ENCODE measurements at regions not wholly inside any gene's neighbourhood (a gene's known extent, or its start where the extent isn't known, plus 50 kb on each side); places are given as distances from the start of the nearest gene placed in this dataset.
A peak's percentile ranks its signal among the peaks of the same experiment; 100 is the strongest.

DNA sequence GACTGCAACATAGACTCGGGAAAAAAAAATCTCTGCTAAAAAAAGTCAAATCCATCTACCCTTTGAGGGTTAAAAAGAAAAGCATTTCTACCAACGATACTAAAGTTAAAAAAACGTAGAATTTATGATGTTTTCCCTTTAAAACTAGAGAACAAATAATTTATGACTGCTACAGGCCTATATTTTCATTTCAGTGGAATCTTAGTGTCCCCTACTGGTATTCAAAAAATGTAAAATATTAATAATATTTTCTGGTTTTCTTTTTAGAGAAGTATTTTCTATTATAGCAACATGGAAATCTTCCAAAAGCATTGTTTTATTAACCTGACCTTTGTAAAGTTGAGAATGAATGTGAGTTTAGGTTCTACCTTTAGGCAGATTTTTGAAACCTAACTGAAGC lies 1582.2 kb downstream of the MRPL39 start:
- TF ChIP-seq CTCF (IDR thresholded peaks at IDR 0.05; ENCODE audit: unreplicated experiment) = no peak
- peaks cover 19% of the 10 kb centered on the region for H3K9me3 Mint-ChIP-seq (ENCODE audit: low read depth)

DNA sequence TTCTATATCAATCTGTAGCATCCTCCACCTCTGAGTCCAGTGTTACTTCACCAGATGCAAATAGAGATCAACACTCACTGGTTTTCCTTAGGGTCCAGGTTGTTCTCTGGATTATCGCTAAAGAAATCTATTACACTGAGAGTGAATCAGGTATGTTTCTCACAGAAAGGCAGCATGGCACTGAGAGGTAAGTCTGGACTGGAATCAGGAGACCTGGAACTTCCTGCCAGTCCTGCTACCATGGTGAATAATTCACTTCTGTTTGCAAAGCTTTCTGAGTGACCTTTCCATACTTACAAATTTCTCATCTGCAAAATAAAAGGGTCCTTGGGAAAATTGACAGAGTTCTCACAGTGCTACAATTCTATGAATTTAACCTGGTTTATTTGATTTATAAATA lies 1583.3 kb downstream of the MRPL39 start:
- H3K4me3 Mint-ChIP-seq (ENCODE audit: low read depth) = no peak overlapping the region
- no peak overlapping the region for H3K27ac Mint-ChIP-seq
- H3K4me1 Mint-ChIP-seq (ENCODE audit: low read depth) = no peaks in the 10 kb centered on the region
- no peaks in the 10 kb centered on the region for H3K27me3 Mint-ChIP-seq
- TF ChIP-seq CTCF (IDR thresholded peaks at IDR 0.05; ENCODE audit: unreplicated experiment) = no peak
- no peak for DNase-seq (ENCODE audit: low spot score, unreplicated experiment)
- H3K9me3 Mint-ChIP-seq (ENCODE audit: low read depth) = peaks cover 30% of the 10 kb centered on the region
- no peaks in the 10 kb centered on the region for H3K36me3 Mint-ChIP-seq (ENCODE audit: insufficient read depth)

More for the DNA sequence above, 1582.2 kb downstream of the MRPL39 start:
- H3K36me3 Mint-ChIP-seq (ENCODE audit: insufficient read depth) = no peaks in the 10 kb centered on the region
- no peaks in the 10 kb centered on the region for H3K27me3 Mint-ChIP-seq
- H3K4me3 Mint-ChIP-seq (ENCODE audit: low read depth) = no peak overlapping the region
- DNase-seq (ENCODE audit: low spot score, unreplicated experiment) = no peak
- no peak overlapping the region for H3K27ac Mint-ChIP-seq
- no peaks in the 10 kb centered on the region for H3K4me1 Mint-ChIP-seq (ENCODE audit: low read depth)

- no peaks in the 10 kb centered on the region for H3K36me3 Mint-ChIP-seq (ENCODE audit: insufficient read depth)
- H3K27ac Mint-ChIP-seq = no peak overlapping the region
- TF ChIP-seq CTCF (IDR thresholded peaks at IDR 0.05; ENCODE audit: unreplicated experiment) = no peak
- DNase-seq (ENCODE audit: low spot score, unreplicated experiment) = no peak
- peaks cover 30% of the 10 kb centered on the region for H3K9me3 Mint-ChIP-seq (ENCODE audit: low read depth)
- H3K4me1 Mint-ChIP-seq (ENCODE audit: low read depth) = no peaks in the 10 kb centered on the region
- no peaks in the 10 kb centered on the region for H3K27me3 Mint-ChIP-seq
- H3K4me3 Mint-ChIP-seq (ENCODE audit: low read depth) = no peak overlapping the region
These were observed 1583.9 kb downstream of the MRPL39 start for GRCh38 chr21:24023402-24023801.

GRCh38 chr21:24014381-24014780 lies 1592.9 kb downstream of the MRPL39 start:
- no peaks in the 10 kb centered on the region for H3K4me1 Mint-ChIP-seq (ENCODE audit: low read depth)
- no peak overlapping the region for H3K27ac Mint-ChIP-seq
- H3K4me3 Mint-ChIP-seq (ENCODE audit: low read depth) = no peak overlapping the region
- H3K36me3 Mint-ChIP-seq (ENCODE audit: insufficient read depth) = no peaks in the 10 kb centered on the region
- H3K27me3 Mint-ChIP-seq = no peaks in the 10 kb centered on the region
- DNase-seq (ENCODE audit: low spot score, unreplicated experiment) = no peak
- peaks cover 29% of the 10 kb centered on the region for H3K9me3 Mint-ChIP-seq (ENCODE audit: low read depth)
- TF ChIP-seq CTCF (IDR thresholded peaks at IDR 0.05; ENCODE audit: unreplicated experiment) = peak; percentile 29

DNA sequence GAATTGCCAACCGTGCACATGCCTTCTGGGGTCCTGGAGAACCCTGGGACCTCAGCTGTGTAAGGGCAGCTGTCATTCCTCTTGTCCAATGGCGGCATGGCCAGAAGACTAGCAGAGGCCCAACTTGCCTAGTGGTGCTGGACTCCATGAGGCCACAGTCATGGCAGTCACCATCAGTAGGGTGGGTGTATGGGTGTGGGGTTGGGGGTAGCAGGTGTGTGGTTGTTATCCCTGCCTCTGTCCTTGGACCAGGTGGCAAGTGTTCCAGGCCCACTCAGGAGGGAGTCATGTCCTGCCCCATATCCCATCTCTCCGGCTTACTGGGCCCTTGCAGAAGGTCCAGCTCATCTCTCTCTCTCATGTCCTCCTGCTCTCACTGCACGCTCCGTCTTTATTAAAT lies 1596.2 kb downstream of the MRPL39 start:
- H3K36me3 Mint-ChIP-seq (ENCODE audit: insufficient read depth) = no peaks in the 10 kb centered on the region
- H3K27me3 Mint-ChIP-seq = no peaks in the 10 kb centered on the region
- no peak for TF ChIP-seq CTCF (IDR thresholded peaks at IDR 0.05; ENCODE audit: unreplicated experiment)
- peaks cover 14% of the 10 kb centered on the region for H3K9me3 Mint-ChIP-seq (ENCODE audit: low read depth)
- H3K4me1 Mint-ChIP-seq (ENCODE audit: low read depth) = no peaks in the 10 kb centered on the region
- no peak overlapping the region for H3K4me3 Mint-ChIP-seq (ENCODE audit: low read depth)
- no peak overlapping the region for H3K27ac Mint-ChIP-seq
- DNase-seq (ENCODE audit: low spot score, unreplicated experiment) = no peak
